Activated T-cell treated with anti-CD3 and anti-CD28 coated beads, Interleukin-2, amount 50 U/mL, for 72 hours (primary cell): ENCODE measurements at regions not wholly inside any gene's neighbourhood (a gene's known extent, or its start where the extent isn't known, plus 50 kb on each side); places are given as distances from the start of the nearest gene placed in this dataset.

ENCODE experiments used
- ATAC-seq, 2 donors: fragments of 150-1000 bp; cut with Tn5 transposase; replicated peaks in 1 of 2; 2 replicates each; pipeline ENCODE4 v1.10.0; 2021; ENCODE audit warnings: moderate library complexity in 2 of 2, mild to moderate bottlenecking in 1 of 2
- DNase-seq, 2 donors: peaks; one replicate each; pipeline ENCODE4 v3.0.0; 2021 to 2022; ENCODE audit warnings: mixed read lengths in 1 of 2
- H3K27ac Mint-ChIP-seq: one replicate; pipeline ENCODE4 v1.8.0; 2022; ENCODE audit warnings: mild to moderate bottlenecking, moderate library complexity, mixed read lengths
- H3K27me3 Mint-ChIP-seq: one replicate; pipeline ENCODE4 v1.8.0; 2022; ENCODE audit warnings: low read depth, mixed read lengths
- H3K36me3 Mint-ChIP-seq, 2 donors: one replicate each; pipeline ENCODE4 v1.8.0; 2022; ENCODE audit warnings: mixed read lengths in 2 of 2, mild to moderate bottlenecking in 1 of 2; ENCODE audit not compliant: insufficient read depth in 2 of 2
- H3K4me1 Mint-ChIP-seq: one replicate; pipeline ENCODE4 v1.8.0; 2022; ENCODE audit warnings: low read depth, mixed read lengths
- H3K4me3 Mint-ChIP-seq, 2 donors: one replicate each; pipeline ENCODE4 v1.8.0; 2022; ENCODE audit warnings: mild to moderate bottlenecking in 2 of 2, mixed read lengths in 2 of 2, moderate library complexity in 2 of 2
- H3K9me3 Mint-ChIP-seq, 2 donors: one replicate each; pipeline ENCODE4 v1.8.0; 2022; ENCODE audit warnings: mixed read lengths in 2 of 2

- Mint-ChIP-seq H3K9me3 (no peaks in the 10 kb centered on the region), H3K4me1 (no peaks in the 10 kb centered on the region), H3K27ac (no peak overlapping the region), H3K4me3 (no peak overlapping the region), H3K27me3 (no peaks in the 10 kb centered on the region), H3K36me3 (no peaks in the 10 kb centered on the region)
- no peak for DNase-seq
- no peak for ATAC-seq
These were observed 114.8 kb upstream of the RARB start for GRCh38 chr3:25313286-25313685.

GRCh38 chr3:25324954-25325655 is 103.0 kb upstream of the RARB start:
- Mint-ChIP-seq H3K4me3 (no peak overlapping the region), H3K27me3 (no peaks in the 10 kb centered on the region), H3K4me1 (no peaks in the 10 kb centered on the region), H3K36me3 (no peaks in the 10 kb centered on the region), H3K27ac (no peak overlapping the region), H3K9me3 (peaks cover 8 to 9% of the 10 kb centered on the region in 2 donors)
- DNase-seq (no peak), ATAC-seq (no peak)

GRCh38 chr3:25335356-25335755 is 92.7 kb upstream of the RARB start:
- H3K9me3 Mint-ChIP-seq: peaks cover 9% of the 10 kb centered on the region in 2 donors
- H3K4me1 Mint-ChIP-seq: no peaks in the 10 kb centered on the region
- no peak for ATAC-seq
- H3K27ac Mint-ChIP-seq: no peak overlapping the region
- H3K36me3 Mint-ChIP-seq: no peaks in the 10 kb centered on the region
- DNase-seq: no peak
- no peaks in the 10 kb centered on the region for H3K27me3 Mint-ChIP-seq
- no peak overlapping the region for H3K4me3 Mint-ChIP-seq

- Mint-ChIP-seq H3K27me3 (no peaks in the 10 kb centered on the region), H3K36me3 (no peaks in the 10 kb centered on the region), H3K9me3 (peaks cover 1 to 4% of the 10 kb centered on the region in 2 donors)
These were observed 89.8 kb upstream of the RARB start for GRCh38 chr3:25338158-25338725.

GRCh38 chr3:25339225-25339624 is 88.8 kb upstream of the RARB start:
- Mint-ChIP-seq H3K36me3 (no peaks in the 10 kb centered on the region), H3K9me3 (peaks cover 1 to 2% of the 10 kb centered on the region in 2 donors), H3K4me3 (no peak overlapping the region), H3K4me1 (no peaks in the 10 kb centered on the region), H3K27ac (no peak overlapping the region), H3K27me3 (no peaks in the 10 kb centered on the region)
- no peak for DNase-seq
- no peak for ATAC-seq

More at GRCh38 chr3:25338158-25338725, 89.8 kb upstream of the RARB start:
- no peaks in the 10 kb centered on the region for H3K4me1 Mint-ChIP-seq
- no peak for DNase-seq
- H3K27ac Mint-ChIP-seq: no peak overlapping the region
- no peak overlapping the region for H3K4me3 Mint-ChIP-seq
- no peak for ATAC-seq

GRCh38 chr3:25344670-25345069 is 83.4 kb upstream of the RARB start:
- Mint-ChIP-seq H3K4me3 (no peak overlapping the region), H3K9me3 (peaks cover 1 to 2% of the 10 kb centered on the region in 2 donors), H3K27ac (no peak overlapping the region), H3K27me3 (no peaks in the 10 kb centered on the region), H3K4me1 (no peaks in the 10 kb centered on the region), H3K36me3 (no peaks in the 10 kb centered on the region)
- DNase-seq (no peak), ATAC-seq (no peak)

GRCh38 chr3:25349095-25349494 is 79.0 kb upstream of the RARB start:
- no peak overlapping the region for H3K4me3 Mint-ChIP-seq
- no peak for ATAC-seq
- no peaks in the 10 kb centered on the region for H3K9me3 Mint-ChIP-seq
- DNase-seq: no peak
- H3K36me3 Mint-ChIP-seq: no peaks in the 10 kb centered on the region
- no peak overlapping the region for H3K27ac Mint-ChIP-seq
- H3K4me1 Mint-ChIP-seq: no peaks in the 10 kb centered on the region
- H3K27me3 Mint-ChIP-seq: no peaks in the 10 kb centered on the region

- DNase-seq (no peak), ATAC-seq (no peak)
- H3K36me3 Mint-ChIP-seq: no peaks in the 10 kb centered on the region
- H3K4me1 Mint-ChIP-seq: no peaks in the 10 kb centered on the region
- H3K4me3 Mint-ChIP-seq: no peak overlapping the region
- no peak overlapping the region for H3K27ac Mint-ChIP-seq
- no peaks in the 10 kb centered on the region for H3K9me3 Mint-ChIP-seq
- H3K27me3 Mint-ChIP-seq: no peaks in the 10 kb centered on the region
These were observed 78.0 kb upstream of the RARB start for GRCh38 chr3:25349828-25350724.

GRCh38 chr3:25350725-25351114 is 77.3 kb upstream of the RARB start:
- Mint-ChIP-seq H3K4me1 (no peaks in the 10 kb centered on the region), H3K27me3 (no peaks in the 10 kb centered on the region), H3K27ac (no peak overlapping the region), H3K9me3 (no peaks in the 10 kb centered on the region), H3K4me3 (no peak overlapping the region), H3K36me3 (no peaks in the 10 kb centered on the region)
- DNase-seq: no peak
- no peak for ATAC-seq

GRCh38 chr3:25354071-25354470 is 74.0 kb upstream of the RARB start:
- no peak for DNase-seq
- H3K4me3 Mint-ChIP-seq: no peak overlapping the region
- peaks cover 0 to 3% of the 10 kb centered on the region in 2 donors for H3K9me3 Mint-ChIP-seq
- H3K27ac Mint-ChIP-seq: no peak overlapping the region
- no peaks in the 10 kb centered on the region for H3K36me3 Mint-ChIP-seq
- H3K27me3 Mint-ChIP-seq: no peaks in the 10 kb centered on the region
- no peak for ATAC-seq
- H3K4me1 Mint-ChIP-seq: no peaks in the 10 kb centered on the region

- no peak overlapping the region for H3K4me3 Mint-ChIP-seq
- DNase-seq (no peak), ATAC-seq (no peak)
- H3K27ac Mint-ChIP-seq: no peak overlapping the region
- no peaks in the 10 kb centered on the region for H3K4me1 Mint-ChIP-seq
- no peaks in the 10 kb centered on the region for H3K27me3 Mint-ChIP-seq
- peaks cover 6 to 10% of the 10 kb centered on the region in 2 donors for H3K9me3 Mint-ChIP-seq
- H3K36me3 Mint-ChIP-seq: no peaks in the 10 kb centered on the region
These were observed 72.8 kb upstream of the RARB start for GRCh38 chr3:25355034-25355885.

GRCh38 chr3:25355998-25356397 is 72.1 kb upstream of the RARB start:
- no peak for ATAC-seq
- peaks cover 6 to 10% of the 10 kb centered on the region in 2 donors for H3K9me3 Mint-ChIP-seq
- H3K4me3 Mint-ChIP-seq: no peak overlapping the region
- no peak for DNase-seq
- H3K27ac Mint-ChIP-seq: no peak overlapping the region
- no peaks in the 10 kb centered on the region for H3K4me1 Mint-ChIP-seq
- no peaks in the 10 kb centered on the region for H3K27me3 Mint-ChIP-seq
- H3K36me3 Mint-ChIP-seq: no peaks in the 10 kb centered on the region

- H3K9me3 Mint-ChIP-seq: peaks cover 9 to 10% of the 10 kb centered on the region in 2 donors
These were observed 65.9 kb upstream of the RARB start for GRCh38 chr3:25362118-25362517.

More at GRCh38 chr3:25362118-25362517, 65.9 kb upstream of the RARB start:
- Mint-ChIP-seq H3K27me3 (no peaks in the 10 kb centered on the region), H3K36me3 (no peaks in the 10 kb centered on the region), H3K27ac (no peak overlapping the region), H3K4me1 (no peaks in the 10 kb centered on the region), H3K4me3 (no peak overlapping the region)
- DNase-seq (no peak), ATAC-seq (no peak)
